Karpas-422 (cell line): ENCODE measurements at regions not wholly inside any gene's neighbourhood (a gene's known extent, or its start where the extent isn't known, plus 50 kb on each side); places are given as distances from the start of the nearest gene placed in this dataset.
A peak's percentile ranks its signal among the peaks of the same experiment; 100 is the strongest.

ENCODE experiments used
- DNase-seq: peaks from one replicate; pipeline ENCODE4 v3.0.0-alpha.2; 2015
- H2AFZ ChIP-seq: fragments of 200-600 bp; sonication (generic); 2 replicates; pipeline ENCODE4 v1.6.1; 2014; ENCODE audit warnings: antibody characterized with exemption, low read length, mixed read lengths
- H3K27ac ChIP-seq: fragments of 200-600 bp; sonication (generic); 2 replicates; pipeline ENCODE4 v1.5.1; 2014; ENCODE audit warnings: mild to moderate bottlenecking, low read length, moderate library complexity
- H3K27me3 ChIP-seq: fragments of 200-600 bp; sonication (generic); 2 replicates; pipeline ENCODE4 v1.6.1; 2014; ENCODE audit warnings: low read length, mixed read lengths
- H3K36me3 ChIP-seq: fragments of 200-600 bp; sonication (generic); 2 replicates; pipeline ENCODE4 v1.6.1; 2014; ENCODE audit warnings: low read length, mixed read lengths; ENCODE audit not compliant: insufficient read depth
- H3K4me1 ChIP-seq: fragments of 200-600 bp; sonication (generic); 2 replicates; pipeline ENCODE4 v1.6.1; 2014; ENCODE audit warnings: mild to moderate bottlenecking, low read length, mixed read lengths
- H3K4me2 ChIP-seq: fragments of 200-600 bp; sonication (generic); 2 replicates; pipeline ENCODE4 v1.6.1; 2014; ENCODE audit warnings: low read length, low read depth, mild to moderate bottlenecking; ENCODE audit not compliant: poor library complexity, severe bottlenecking
- H3K4me3 ChIP-seq: fragments of 200-600 bp; sonication (generic); 2 replicates; pipeline ENCODE4 v1.5.1; 2014; ENCODE audit warnings: mild to moderate bottlenecking, antibody characterized with exemption, low read length, mixed read lengths
- H3K79me2 ChIP-seq: fragments of 200-600 bp; sonication (generic); 2 replicates; pipeline ENCODE4 v1.6.1; 2014; ENCODE audit warnings: mild to moderate bottlenecking, low read length, mixed read lengths
- H3K9ac ChIP-seq: fragments of 200-600 bp; sonication (generic); 2 replicates; pipeline ENCODE4 v1.6.0; 2014; ENCODE audit warnings: low read length
- H3K9me2 ChIP-seq: fragments of 200-600 bp; sonication (generic), shearing (Covaris generic); replicated peaks from 2 replicates; pipeline ENCODE4 v1.6.0; 2014; ENCODE audit warnings: mild to moderate bottlenecking, low read length, moderate library complexity; ENCODE audit not compliant: insufficient read depth
- H3K9me3 ChIP-seq: fragments of 300-700, 200-600 bp; sonication (generic); 2 replicates; pipeline ENCODE4 v1.6.1; 2014; ENCODE audit warnings: low read length, mixed read lengths
- H4K20me1 ChIP-seq: fragments of 200-600 bp; sonication (generic); 2 replicates; pipeline ENCODE4 v1.6.1; 2014; ENCODE audit warnings: mild to moderate bottlenecking, antibody characterized with exemption, low read length, low read depth; ENCODE audit not compliant: insufficient read depth

- no peaks in the 10 kb centered on the region for H3K36me3 ChIP-seq
- no peak for DNase-seq
- H2AFZ ChIP-seq: no peak overlapping the region
- no peaks in the 10 kb centered on the region for H3K9me3 ChIP-seq
- no peak overlapping the region for H3K27ac ChIP-seq
- H3K9ac ChIP-seq: no peak overlapping the region
- H3K4me2 ChIP-seq: no peak overlapping the region
- no peaks in the 10 kb centered on the region for H3K79me2 ChIP-seq
- no peaks in the 10 kb centered on the region for H3K9me2 ChIP-seq
- H3K27me3 ChIP-seq: no peaks in the 10 kb centered on the region
- no peak overlapping the region for H3K4me3 ChIP-seq
- no peaks in the 10 kb centered on the region for H4K20me1 ChIP-seq
- no peaks in the 10 kb centered on the region for H3K4me1 ChIP-seq
These were observed 78.2 kb upstream of the TARDBP start for GRCh38 chr1:10934150-10934818.

- Histone ChIP-seq H3K36me3 (no peaks in the 10 kb centered on the region), H3K79me2 (no peaks in the 10 kb centered on the region), H3K27me3 (no peaks in the 10 kb centered on the region), H3K4me2 (no peak overlapping the region), H3K9me3 (no peaks in the 10 kb centered on the region), H4K20me1 (no peaks in the 10 kb centered on the region), H3K27ac (no peak overlapping the region), H3K9me2 (no peaks in the 10 kb centered on the region), H3K9ac (no peak overlapping the region), H3K4me1 (peaks cover 4% of the 10 kb centered on the region), H3K4me3 (no peak overlapping the region), H2AFZ (no peak overlapping the region)
- no peak for DNase-seq
These were observed 77.2 kb upstream of the TARDBP start for GRCh38 chr1:10935246-10935645.

- H3K9ac ChIP-seq: no peak overlapping the region
- no peaks in the 10 kb centered on the region for H3K36me3 ChIP-seq
- H2AFZ ChIP-seq: no peak overlapping the region
- DNase-seq: no peak
- H3K27ac ChIP-seq: no peak overlapping the region
- peaks cover 6% of the 10 kb centered on the region for H3K4me1 ChIP-seq
- no peaks in the 10 kb centered on the region for H3K9me3 ChIP-seq
- no peak overlapping the region for H3K4me3 ChIP-seq
- H3K79me2 ChIP-seq: no peaks in the 10 kb centered on the region
- no peaks in the 10 kb centered on the region for H3K9me2 ChIP-seq
- no peaks in the 10 kb centered on the region for H3K27me3 ChIP-seq
- H4K20me1 ChIP-seq: no peaks in the 10 kb centered on the region
- no peak overlapping the region for H3K4me2 ChIP-seq
These were observed 76.7 kb upstream of the TARDBP start for GRCh38 chr1:10935724-10936123.

GRCh38 chr1:10936998-10937901 is 75.2 kb upstream of the TARDBP start:
- no peak overlapping the region for H3K27ac ChIP-seq
- H3K79me2 ChIP-seq: no peaks in the 10 kb centered on the region
- H3K9me2 ChIP-seq: no peaks in the 10 kb centered on the region
- no peak overlapping the region for H3K4me3 ChIP-seq
- H3K4me1 ChIP-seq: peaks cover 9% of the 10 kb centered on the region
- no peak overlapping the region for H3K9ac ChIP-seq
- no peak overlapping the region for H2AFZ ChIP-seq
- no peaks in the 10 kb centered on the region for H3K9me3 ChIP-seq
- H3K27me3 ChIP-seq: no peaks in the 10 kb centered on the region
- no peak overlapping the region for H3K4me2 ChIP-seq
- H4K20me1 ChIP-seq: no peaks in the 10 kb centered on the region
- H3K36me3 ChIP-seq: no peaks in the 10 kb centered on the region
- DNase-seq: no peak

GRCh38 chr1:10938741-10939417 is 73.6 kb upstream of the TARDBP start:
- Histone ChIP-seq H2AFZ (no peak overlapping the region), H3K9ac (no peak overlapping the region), H3K4me1 (peaks cover 15% of the 10 kb centered on the region), H3K4me3 (no peak overlapping the region), H3K27ac (no peak overlapping the region), H4K20me1 (0 out of 2 replicates have a peak, but pooled peaks cover 3% of the 10 kb centered on the region), H3K27me3 (no peaks in the 10 kb centered on the region), H3K9me2 (no peaks in the 10 kb centered on the region), H3K9me3 (no peaks in the 10 kb centered on the region), H3K36me3 (no peaks in the 10 kb centered on the region), H3K4me2 (no peak overlapping the region), H3K79me2 (no peaks in the 10 kb centered on the region)
- no peak for DNase-seq

- Histone ChIP-seq H2AFZ (peak overlapping the region; percentile 79; the same call in 1 of the 2 replicates), H3K9me3 (no peaks in the 10 kb centered on the region), H3K27me3 (no peaks in the 10 kb centered on the region), H3K4me3 (no peak overlapping the region; the same call in 1 of the 2 replicates), H3K4me2 (peak overlapping the region; percentile 39), H3K79me2 (no peaks in the 10 kb centered on the region), H3K9me2 (no peaks in the 10 kb centered on the region), H3K9ac (peak overlapping the region; percentile 36; the same call in 1 of the 2 replicates), H4K20me1 (0 out of 2 replicates have a peak, but pooled peaks cover 3% of the 10 kb centered on the region), H3K27ac (no peak overlapping the region), H3K36me3 (no peaks in the 10 kb centered on the region), H3K4me1 (peaks cover 15% of the 10 kb centered on the region)
- DNase-seq: peak; percentile 47
These were observed 72.6 kb upstream of the TARDBP start for GRCh38 chr1:10939654-10940450.

GRCh38 chr1:10940451-10940804 is 72.0 kb upstream of the TARDBP start:
- Histone ChIP-seq H3K27me3 (no peaks in the 10 kb centered on the region), H2AFZ (peak overlapping the region; percentile 79; the same call in 1 of the 2 replicates), H3K79me2 (no peaks in the 10 kb centered on the region), H3K9me2 (no peaks in the 10 kb centered on the region), H4K20me1 (0 out of 2 replicates have a peak, but pooled peaks cover 3% of the 10 kb centered on the region), H3K4me2 (peak overlapping the region; percentile 39), H3K36me3 (no peaks in the 10 kb centered on the region), H3K4me3 (no peak overlapping the region; the same call in 1 of the 2 replicates), H3K4me1 (peaks cover 15% of the 10 kb centered on the region), H3K27ac (no peak overlapping the region), H3K9ac (peak overlapping the region; percentile 36; the same call in 1 of the 2 replicates), H3K9me3 (no peaks in the 10 kb centered on the region)
- no peak for DNase-seq
